ENCODE measurements at regions not wholly inside any gene's neighbourhood (a gene's known extent, or its start where the extent isn't known, plus 50 kb on each side); places are given as distances from the start of the nearest gene placed in this dataset.

DNA sequence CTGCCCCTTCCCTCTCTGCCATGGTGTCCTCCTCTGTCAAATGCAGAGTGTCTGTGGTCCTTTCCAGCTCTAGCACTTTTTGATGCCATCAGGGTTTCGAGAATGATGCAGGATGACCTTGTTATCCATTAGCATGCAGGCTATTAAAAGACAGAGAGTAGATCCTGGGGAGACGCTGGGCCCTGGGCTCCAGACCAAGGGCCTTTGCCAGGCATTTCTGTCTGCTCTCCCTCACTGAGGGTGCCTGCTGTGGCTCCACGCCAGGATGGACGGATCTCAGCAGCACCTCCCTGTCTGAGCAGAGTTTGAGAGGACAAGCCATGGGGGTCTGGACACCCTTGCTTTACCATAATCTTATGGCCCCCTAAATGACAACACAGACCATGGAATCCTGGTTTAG is 110.8 kb upstream of the CD82 start:
- no peaks in the 10 kb centered on the region for H3K27me3 ChIP-seq
- H3K36me3 ChIP-seq: no peaks in the 10 kb centered on the region
- no peaks in the 10 kb centered on the region for H3K9me3 ChIP-seq
- no peak overlapping the region for H3K4me3 ChIP-seq
- no peaks in the 10 kb centered on the region for H3K4me1 ChIP-seq
- WGBS, 2 donors: 62 to 75% methylated on average over 4 of the region's 4 CpGs
- no peak overlapping the region for H3K27ac ChIP-seq
- DNase-seq (ENCODE audit: low spot score in 2 of 2): no peak
- no peak for TF ChIP-seq POLR2A (IDR thresholded peaks at IDR 0.05)

DNA sequence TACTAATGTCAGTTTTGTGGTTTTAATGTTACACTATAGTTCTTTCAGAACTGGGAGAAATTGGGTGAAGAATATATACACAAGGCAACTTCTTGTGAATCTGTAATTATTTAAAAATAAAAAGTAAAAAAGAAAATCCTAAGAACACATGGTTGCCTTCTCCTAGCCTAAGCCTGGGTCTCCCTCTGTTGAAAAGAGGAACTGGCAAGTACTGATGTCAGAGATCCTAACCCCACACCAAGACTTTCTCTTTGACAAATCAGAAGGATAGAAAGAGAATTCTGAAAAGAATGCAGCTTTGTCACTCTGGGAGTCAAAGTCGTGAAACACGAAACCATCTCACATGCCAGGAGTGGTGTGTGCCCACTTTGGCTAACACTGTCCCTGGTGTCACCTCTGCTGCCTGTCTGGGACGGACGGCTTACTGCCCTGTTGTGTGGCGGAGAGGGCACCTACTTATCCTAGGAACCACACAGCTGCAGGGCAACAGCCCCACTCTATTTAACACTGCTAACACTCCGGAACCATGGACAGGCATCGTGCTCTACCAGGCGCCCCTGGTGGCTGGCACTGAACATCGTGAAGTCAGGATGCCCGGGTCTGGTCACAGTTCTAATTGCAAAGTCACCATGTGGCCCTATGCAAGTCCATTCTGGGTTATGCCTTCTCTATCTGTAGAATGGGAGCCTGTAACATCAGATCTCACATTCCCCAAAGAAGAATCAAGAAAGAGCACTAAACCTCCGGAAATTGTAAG is 108.7 kb upstream of the CD82 start:
- Histone ChIP-seq H3K9me3 (peaks cover 0 to 14% (median 0%) of the 10 kb centered on the region in 4 donors), H3K27me3 (no peaks in the 10 kb centered on the region), H3K4me1 (no peaks in the 10 kb centered on the region), H3K36me3 (no peaks in the 10 kb centered on the region), H3K4me3 (no peak overlapping the region), H3K27ac (no peak overlapping the region)
- WGBS, 2 donors: 33 to 51% methylated on average over 11 of the region's 11 CpGs
- no peak for DNase-seq (ENCODE audit: low spot score in 2 of 2)
- TF ChIP-seq POLR2A (IDR thresholded peaks at IDR 0.05) (no peak), CTCF (IDR thresholded peaks at IDR 0.05) (peak in 1 of 5 experiments; percentile 14)

DNA sequence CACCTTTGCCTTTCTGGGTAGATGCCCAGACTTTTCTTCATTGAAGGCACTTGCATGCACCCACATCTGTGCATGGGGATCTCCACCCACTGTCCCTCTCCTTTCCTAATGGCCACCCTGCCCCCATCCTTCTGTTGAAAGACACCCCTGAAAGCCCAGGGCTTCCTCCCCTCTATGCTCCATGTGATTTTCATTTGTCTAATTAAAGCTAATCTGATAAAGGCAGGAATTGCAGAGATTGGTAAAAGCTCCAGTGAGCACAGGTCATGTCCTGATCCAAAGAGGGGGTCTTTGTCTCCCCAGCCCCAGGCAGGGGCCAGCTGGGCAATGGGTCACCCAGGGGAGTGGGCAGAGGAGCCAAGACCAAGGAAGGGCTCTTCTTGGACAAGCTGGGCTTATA is 107.6 kb upstream of the CD82 start:
- no peak for DNase-seq (ENCODE audit: low spot score in 2 of 2)
- TF ChIP-seq POLR2A (IDR thresholded peaks at IDR 0.05) (no peak), CTCF (IDR thresholded peaks at IDR 0.05) (no peak)

DNA sequence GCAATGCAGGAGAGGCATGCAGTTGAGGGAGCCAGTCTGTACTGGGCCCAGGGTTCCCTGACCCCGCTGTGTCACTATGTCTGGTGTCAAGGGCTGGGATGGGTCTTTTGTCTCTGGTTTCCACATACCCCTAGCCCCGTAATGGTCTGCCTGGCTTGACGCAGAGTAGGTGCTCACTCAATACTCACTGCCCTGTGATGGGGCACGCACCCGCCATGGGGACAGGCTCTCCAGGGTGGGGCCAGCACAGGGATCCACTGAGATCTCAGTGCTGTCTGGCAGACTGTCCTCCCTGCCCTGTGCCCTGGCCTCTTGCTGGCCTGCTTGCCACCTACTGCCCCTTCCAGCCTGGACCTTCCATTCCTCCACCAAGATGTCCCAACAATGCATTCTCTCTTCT is 101.7 kb upstream of the CD82 start:
- no peaks in the 10 kb centered on the region for H3K27me3 ChIP-seq
- peaks cover 0 to 41% (median 0%) of the 10 kb centered on the region in 4 donors for H3K9me3 ChIP-seq
- no peaks in the 10 kb centered on the region for H3K36me3 ChIP-seq
- 98 to 100% methylated on average over 2 to 5 of the region's 5 CpGs for WGBS, 2 donors
- H3K27ac ChIP-seq: no peak overlapping the region
- H3K4me3 ChIP-seq: no peak overlapping the region
- DNase-seq (ENCODE audit: low spot score in 2 of 2): no peak
- TF ChIP-seq CTCF (IDR thresholded peaks at IDR 0.05) (no peak), POLR2A (IDR thresholded peaks at IDR 0.05) (no peak), EP300 (IDR thresholded peaks at IDR 0.05) (no peak)
- H3K4me1 ChIP-seq: peaks cover 0 to 7% (median 0%) of the 10 kb centered on the region in 4 donors

More for the DNA sequence above, 107.6 kb upstream of the CD82 start:
- Histone ChIP-seq H3K9me3 (peaks cover 0 to 19% (median 0%) of the 10 kb centered on the region in 4 donors), H3K27ac (no peak overlapping the region), H3K4me1 (no peaks in the 10 kb centered on the region), H3K36me3 (no peaks in the 10 kb centered on the region), H3K4me3 (no peak overlapping the region), H3K27me3 (no peaks in the 10 kb centered on the region)

GRCh38 chr11:44464741-44465140 is 100.7 kb upstream of the CD82 start:
- TF ChIP-seq CTCF (IDR thresholded peaks at IDR 0.05): no peak
- TF ChIP-seq POLR2A (IDR thresholded peaks at IDR 0.05): no peak
- TF ChIP-seq EP300 (IDR thresholded peaks at IDR 0.05): no peak
- Histone ChIP-seq H3K9me3 (peaks cover 0 to 41% (median 0%) of the 10 kb centered on the region in 4 donors), H3K4me1 (peaks cover 0 to 7% (median 0%) of the 10 kb centered on the region in 4 donors), H3K27ac (no peak overlapping the region), H3K36me3 (no peaks in the 10 kb centered on the region), H3K4me3 (no peak overlapping the region), H3K27me3 (no peaks in the 10 kb centered on the region)
- no peak for DNase-seq (ENCODE audit: low spot score in 2 of 2)
- WGBS, 2 donors: 97 to 100% methylated on average over 1 of the region's 1 CpG

All from tibial nerve (tissue), 4 donors.